A673 (cell line): ENCODE measurements at regions not wholly inside any gene's neighbourhood (a gene's known extent, or its start where the extent isn't known, plus 50 kb on each side); places are given as distances from the start of the nearest gene placed in this dataset.

Experiments used
- EZH2 ChIP-seq: fragments of 200-600 bp; sonication (generic); IDR thresholded peaks from 2 replicates; pipeline ENCODE4 v1.6.1; 2017; ENCODE audit warnings: borderline replicate concordance, low read depth, mild to moderate bottlenecking, mixed read lengths, antibody characterized with exemption, low read length; ENCODE audit not compliant: poor library complexity, severe bottlenecking
- TF ChIP-seq, protein P1 (sequence below): fragments of 300-800, 200-600 bp; sonication (generic); conservative IDR thresholded peaks from 2 replicates; pipeline ENCODE4 v1.5.1; 2017; ENCODE audit warnings: low read depth, mild to moderate bottlenecking, antibody characterized with exemption, low read length, moderate library complexity, mixed read lengths

DNA sequence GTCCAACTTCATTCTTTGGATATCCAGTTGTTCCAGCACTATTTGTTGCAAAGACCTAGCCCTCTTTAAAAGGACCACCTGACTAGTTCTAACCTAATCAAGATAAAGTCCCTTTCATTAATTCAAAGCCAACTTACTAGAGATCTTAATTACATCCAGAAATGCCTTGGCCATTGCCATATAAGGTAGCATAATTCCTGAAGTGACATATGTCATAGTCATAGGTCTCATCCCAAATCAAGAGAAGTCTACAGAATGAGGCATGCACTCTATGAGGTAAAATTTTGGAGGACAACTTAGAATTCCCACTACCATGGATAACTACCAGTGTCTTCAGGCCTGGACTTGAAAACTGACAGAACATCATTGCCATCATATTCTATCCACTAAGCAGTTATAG lies 420.4 kb upstream of the ID4 start:
- TF ChIP-seq, protein P1, sequence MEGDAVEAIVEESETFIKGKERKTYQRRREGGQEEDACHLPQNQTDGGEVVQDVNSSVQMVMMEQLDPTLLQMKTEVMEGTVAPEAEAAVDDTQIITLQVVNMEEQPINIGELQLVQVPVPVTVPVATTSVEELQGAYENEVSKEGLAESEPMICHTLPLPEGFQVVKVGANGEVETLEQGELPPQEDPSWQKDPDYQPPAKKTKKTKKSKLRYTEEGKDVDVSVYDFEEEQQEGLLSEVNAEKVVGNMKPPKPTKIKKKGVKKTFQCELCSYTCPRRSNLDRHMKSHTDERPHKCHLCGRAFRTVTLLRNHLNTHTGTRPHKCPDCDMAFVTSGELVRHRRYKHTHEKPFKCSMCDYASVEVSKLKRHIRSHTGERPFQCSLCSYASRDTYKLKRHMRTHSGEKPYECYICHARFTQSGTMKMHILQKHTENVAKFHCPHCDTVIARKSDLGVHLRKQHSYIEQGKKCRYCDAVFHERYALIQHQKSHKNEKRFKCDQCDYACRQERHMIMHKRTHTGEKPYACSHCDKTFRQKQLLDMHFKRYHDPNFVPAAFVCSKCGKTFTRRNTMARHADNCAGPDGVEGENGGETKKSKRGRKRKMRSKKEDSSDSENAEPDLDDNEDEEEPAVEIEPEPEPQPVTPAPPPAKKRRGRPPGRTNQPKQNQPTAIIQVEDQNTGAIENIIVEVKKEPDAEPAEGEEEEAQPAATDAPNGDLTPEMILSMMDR = no peak
- no peak for TF ChIP-seq EZH2
